Fibroblast of lung (primary cell): ENCODE measurements at regions not wholly inside any gene's neighbourhood (a gene's known extent, or its start where the extent isn't known, plus 50 kb on each side); places are given as distances from the start of the nearest gene placed in this dataset.

Experiments
- DNase-seq, 2 donors: peaks; one replicate each; pipeline versions ENCODE4 v3.0.0 to v3.0.0-alpha.2; 2010; ENCODE audit warnings: low read depth in 2 of 2
- H2AFZ ChIP-seq: 2 replicates; pipeline ENCODE4 v1.5.1; 2012; ENCODE audit warnings: low read length, control low read depth, inconsistent platforms
- H3K27ac ChIP-seq: 2 replicates; pipeline ENCODE4 v1.5.1; 2011; ENCODE audit warnings: low read length, control low read depth; ENCODE audit not compliant: insufficient read depth
- H3K27me3 ChIP-seq: 2 replicates; pipeline ENCODE4 v1.5.1; 2011; ENCODE audit warnings: mild to moderate bottlenecking, low read length; ENCODE audit not compliant: control insufficient read depth, insufficient read depth
- H3K36me3 ChIP-seq: 2 replicates; pipeline ENCODE4 v1.5.1; 2011; ENCODE audit warnings: low read length; ENCODE audit not compliant: control insufficient read depth, insufficient read depth
- H3K4me1 ChIP-seq: 2 replicates; pipeline ENCODE4 v1.5.1; 2011; ENCODE audit warnings: low read length; ENCODE audit not compliant: control insufficient read depth, insufficient read depth; ENCODE audit errors: extremely low read depth
- H3K4me2 ChIP-seq: 2 replicates; pipeline ENCODE4 v1.5.1; 2011; ENCODE audit warnings: low read length, control low read depth; ENCODE audit not compliant: insufficient read depth; ENCODE audit errors: extremely low read depth
- H3K4me3 ChIP-seq, 4 experiments: fragments of 200-600 bp in 1 of 4; sonication (generic) in 1 of 4; replicated peaks in 1 of 4; 2 replicates each; pipeline ENCODE4 v1.5.1; 2011 to 2016; ENCODE audit warnings: low read length in 4 of 4, low read depth in 3 of 4, mild to moderate bottlenecking in 3 of 4, control low read depth in 2 of 4, inconsistent platforms in 1 of 4, mixed read lengths in 1 of 4; ENCODE audit not compliant: insufficient read depth in 1 of 4; ENCODE audit errors: control extremely low read depth in 1 of 4
- H3K79me2 ChIP-seq: 2 replicates; pipeline ENCODE4 v1.5.1; 2012; ENCODE audit warnings: mild to moderate bottlenecking, low read length, inconsistent platforms; ENCODE audit not compliant: control insufficient read depth, insufficient read depth
- H3K9ac ChIP-seq: 2 replicates; pipeline ENCODE4 v1.5.1; 2011; ENCODE audit warnings: mild to moderate bottlenecking, low read length, control low read depth; ENCODE audit not compliant: insufficient read depth
- H3K9me3 ChIP-seq: 2 replicates; pipeline ENCODE4 v1.5.1; 2012; ENCODE audit warnings: low read depth, low read length; ENCODE audit not compliant: control insufficient read depth, insufficient read depth
- H4K20me1 ChIP-seq: 2 replicates; pipeline ENCODE4 v1.5.1; 2011; ENCODE audit warnings: low read length; ENCODE audit not compliant: control insufficient read depth, insufficient read depth; ENCODE audit errors: extremely low read depth
- EZH2 ChIP-seq: IDR thresholded peaks from 2 replicates; pipeline ENCODE4 v1.5.1; 2012; ENCODE audit warnings: low read length, control low read depth, mild to moderate bottlenecking; ENCODE audit errors: missing control alignments
- TF ChIP-seq, protein P1 (sequence below), 2 donors: IDR thresholded peaks in 1 of 2; conservative IDR thresholded peaks in 1 of 2; 1 replicate in 1 of 2; 2 replicates in 1 of 2; pipeline ENCODE4 v1.5.1; 2011 to 2012; ENCODE audit warnings: low read length in 2 of 2, control low read depth in 1 of 2, inconsistent platforms in 1 of 2, low read depth in 1 of 2, mild to moderate bottlenecking in 1 of 2

DNA sequence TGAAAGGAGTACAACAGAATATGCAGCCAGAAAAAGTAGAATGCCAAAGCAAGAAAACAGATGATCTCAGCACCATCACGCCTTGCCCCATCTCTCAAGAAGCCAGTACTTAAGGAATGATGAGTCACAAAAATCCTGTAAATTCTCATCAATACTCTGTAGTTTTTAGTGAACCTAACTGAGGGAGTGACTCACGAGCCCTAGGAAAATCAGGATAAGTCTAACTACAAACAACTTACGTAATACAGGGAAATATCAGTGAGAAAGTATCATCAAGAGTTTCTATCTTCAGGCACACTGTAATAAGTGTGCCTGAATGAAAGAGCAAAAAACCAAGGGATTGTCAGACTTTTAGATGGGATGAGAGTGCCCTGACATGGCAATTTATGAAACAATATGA lies 644.4 kb downstream of the STPG2 start:
- DNase-seq = peak in 1 of 2 donors; percentile 91
- Histone ChIP-seq H4K20me1 (no peaks in the 10 kb centered on the region), H3K9ac (no peak overlapping the region), H3K79me2 (no peaks in the 10 kb centered on the region), H3K4me1 (no peaks in the 10 kb centered on the region), H3K27ac (no peak overlapping the region), H3K27me3 (no peaks in the 10 kb centered on the region), H3K4me2 (no peak overlapping the region), H3K4me3 (no peak overlapping the region), H3K36me3 (no peaks in the 10 kb centered on the region), H3K9me3 (no peaks in the 10 kb centered on the region), H2AFZ (no peak overlapping the region)
- TF ChIP-seq, protein P1, sequence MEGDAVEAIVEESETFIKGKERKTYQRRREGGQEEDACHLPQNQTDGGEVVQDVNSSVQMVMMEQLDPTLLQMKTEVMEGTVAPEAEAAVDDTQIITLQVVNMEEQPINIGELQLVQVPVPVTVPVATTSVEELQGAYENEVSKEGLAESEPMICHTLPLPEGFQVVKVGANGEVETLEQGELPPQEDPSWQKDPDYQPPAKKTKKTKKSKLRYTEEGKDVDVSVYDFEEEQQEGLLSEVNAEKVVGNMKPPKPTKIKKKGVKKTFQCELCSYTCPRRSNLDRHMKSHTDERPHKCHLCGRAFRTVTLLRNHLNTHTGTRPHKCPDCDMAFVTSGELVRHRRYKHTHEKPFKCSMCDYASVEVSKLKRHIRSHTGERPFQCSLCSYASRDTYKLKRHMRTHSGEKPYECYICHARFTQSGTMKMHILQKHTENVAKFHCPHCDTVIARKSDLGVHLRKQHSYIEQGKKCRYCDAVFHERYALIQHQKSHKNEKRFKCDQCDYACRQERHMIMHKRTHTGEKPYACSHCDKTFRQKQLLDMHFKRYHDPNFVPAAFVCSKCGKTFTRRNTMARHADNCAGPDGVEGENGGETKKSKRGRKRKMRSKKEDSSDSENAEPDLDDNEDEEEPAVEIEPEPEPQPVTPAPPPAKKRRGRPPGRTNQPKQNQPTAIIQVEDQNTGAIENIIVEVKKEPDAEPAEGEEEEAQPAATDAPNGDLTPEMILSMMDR (conservative IDR thresholded peaks at IDR 0.05 in 1 of 2, IDR thresholded peaks at IDR 0.05 in 1 of 2; ENCODE audit: low read depth in 1 of 2, low read length in 2 of 2) = no peak
- no peak for TF ChIP-seq EZH2

DNA sequence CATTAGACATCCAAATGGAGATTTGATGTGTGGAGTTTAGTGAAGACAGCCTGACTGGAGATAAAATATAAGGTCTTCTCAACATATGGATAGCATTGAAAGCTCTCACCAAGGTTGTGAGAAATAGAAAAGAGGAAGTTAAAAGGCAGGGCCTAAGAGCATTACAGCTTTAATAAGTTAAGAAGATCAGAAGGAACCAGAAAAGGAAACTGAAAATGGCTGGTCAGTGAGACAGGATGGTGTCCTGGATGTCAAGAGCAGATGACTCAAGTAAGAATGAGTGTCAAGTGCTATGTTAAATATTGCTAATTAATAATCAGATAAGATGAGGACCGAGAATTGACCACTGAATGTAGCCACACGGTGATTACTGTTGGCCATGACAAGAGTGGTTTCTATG lies 642.9 kb downstream of the STPG2 start:
- Histone ChIP-seq H4K20me1 (no peaks in the 10 kb centered on the region), H3K27ac (no peak overlapping the region), H3K4me1 (no peaks in the 10 kb centered on the region), H3K36me3 (no peaks in the 10 kb centered on the region), H3K4me2 (no peak overlapping the region), H3K9ac (no peak overlapping the region), H3K27me3 (no peaks in the 10 kb centered on the region), H3K79me2 (no peaks in the 10 kb centered on the region), H3K9me3 (no peaks in the 10 kb centered on the region), H2AFZ (no peak overlapping the region), H3K4me3 (no peak overlapping the region)
- no peak for DNase-seq
- no peak for TF ChIP-seq EZH2
- TF ChIP-seq, protein P1 (conservative IDR thresholded peaks at IDR 0.05 in 1 of 2, IDR thresholded peaks at IDR 0.05 in 1 of 2; ENCODE audit: low read depth in 1 of 2, low read length in 2 of 2) = no peak

DNA sequence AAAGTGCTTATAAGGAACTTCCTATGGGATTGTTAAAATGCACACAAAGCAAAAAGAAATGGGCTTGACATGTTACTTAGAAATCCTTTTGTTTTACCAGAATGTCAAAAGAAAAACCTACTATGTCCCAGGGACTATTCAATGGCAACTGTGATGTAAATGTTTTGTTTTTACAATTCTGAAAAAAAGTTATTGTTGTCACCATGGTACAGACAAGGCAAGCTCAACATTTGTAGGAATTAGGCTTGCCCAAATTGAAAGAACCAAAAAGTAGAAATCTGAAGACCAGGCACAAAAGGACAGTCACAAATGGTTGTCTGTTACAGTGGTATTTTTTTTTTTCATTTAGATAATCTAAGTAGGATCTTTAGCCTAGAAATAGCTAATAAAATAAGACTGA lies 638.6 kb downstream of the STPG2 start:
- no peak overlapping the region for H3K4me2 ChIP-seq

More for the DNA sequence above, 638.6 kb downstream of the STPG2 start:
- Histone ChIP-seq H3K4me3 (no peak overlapping the region), H3K36me3 (no peaks in the 10 kb centered on the region), H3K9ac (no peak overlapping the region), H3K27ac (no peak overlapping the region), H3K79me2 (no peaks in the 10 kb centered on the region), H3K27me3 (no peaks in the 10 kb centered on the region), H3K4me1 (no peaks in the 10 kb centered on the region), H3K9me3 (no peaks in the 10 kb centered on the region), H2AFZ (no peak overlapping the region), H4K20me1 (no peaks in the 10 kb centered on the region)
- TF ChIP-seq, protein P1 (conservative IDR thresholded peaks at IDR 0.05 in 1 of 2, IDR thresholded peaks at IDR 0.05 in 1 of 2; ENCODE audit: low read depth in 1 of 2, low read length in 2 of 2) = no peak
- TF ChIP-seq EZH2 = no peak
- DNase-seq = no peak
